DMS153 treated with DMSO at 0.1 percent for 48 hours (cell line): ENCODE measurements at regions not wholly inside any gene's neighbourhood (a gene's known extent, or its start where the extent isn't known, plus 50 kb on each side); places are given as distances from the start of the nearest gene placed in this dataset.

ENCODE experiments used
- DNase-seq: peaks from one replicate; lab custom pipeline; 2025; ENCODE audit not compliant: unreplicated experiment; lab: John Stamatoyannopoulos, UW

GRCh38 chr7:47666164-47666862, 84.4 kb upstream of the TNS3 start:
- DNase-seq, result no peak

- no peak for DNase-seq
Measured at GRCh38 chr7:47664650-47665195, 82.8 kb upstream of the TNS3 start.

GRCh38 chr7:47663851-47664250, 81.9 kb upstream of the TNS3 start:
- no peak for DNase-seq

GRCh38 chr7:47663213-47663612, 81.3 kb upstream of the TNS3 start:
- no peak for DNase-seq

- DNase-seq, result no peak
Measured at GRCh38 chr7:47661051-47661714, 79.3 kb upstream of the TNS3 start.

- no peak for DNase-seq
Measured at GRCh38 chr7:47659664-47660462, 78.0 kb upstream of the TNS3 start.

GRCh38 chr7:47658886-47659635, 77.2 kb upstream of the TNS3 start:
- DNase-seq, result no peak

- no peak for DNase-seq
Measured at GRCh38 chr7:47657126-47657525, 75.2 kb upstream of the TNS3 start.

GRCh38 chr7:47654672-47655298, 72.9 kb upstream of the TNS3 start:
- no peak for DNase-seq

- no peak for DNase-seq
Measured at GRCh38 chr7:47653550-47654411, 71.9 kb upstream of the TNS3 start.

GRCh38 chr7:47652591-47652990, 70.7 kb upstream of the TNS3 start:
- no peak for DNase-seq

- DNase-seq, result no peak
Measured at GRCh38 chr7:47651355-47652317, 69.7 kb upstream of the TNS3 start.

GRCh38 chr7:47649919-47650318, 68.0 kb upstream of the TNS3 start:
- no peak for DNase-seq

GRCh38 chr7:47648275-47648925, 66.5 kb upstream of the TNS3 start:
- no peak for DNase-seq

- DNase-seq, result no peak
Measured at GRCh38 chr7:47647918-47648250, 66.0 kb upstream of the TNS3 start.

- no peak for DNase-seq
Measured at GRCh38 chr7:47647181-47647917, 65.4 kb upstream of the TNS3 start.

GRCh38 chr7:47643716-47644400, 61.9 kb upstream of the TNS3 start:
- DNase-seq, result no peak
